ES-I3 (cell line): ENCODE measurements at regions not wholly inside any gene's neighbourhood (a gene's known extent, or its start where the extent isn't known, plus 50 kb on each side); places are given as distances from the start of the nearest gene placed in this dataset.
A peak's percentile ranks its signal among the peaks of the same experiment; 100 is the strongest.
"Not testable (repeated sequence)": the region's sequence is repeated elsewhere in the genome, so short reads cannot be mapped to it uniquely, and the experiment has no call there.

Experiments
- H3K36me3 ChIP-seq: 2 replicates; pipeline ENCODE4 v1.6.1; 2013; ENCODE audit warnings: mild to moderate bottlenecking, low read length, control low read depth, moderate library complexity; ENCODE audit not compliant: insufficient read depth
- H3K4me1 ChIP-seq: 2 replicates; pipeline ENCODE4 v1.6.1; 2013; ENCODE audit warnings: mild to moderate bottlenecking, control low read depth, low read length; ENCODE audit not compliant: insufficient read depth
- H3K9ac ChIP-seq: 2 replicates; pipeline ENCODE4 v1.6.1; 2013; ENCODE audit warnings: low read depth, mild to moderate bottlenecking, low read length, moderate library complexity
- H3K9me3 ChIP-seq: 2 replicates; pipeline ENCODE4 v1.6.1; 2013; ENCODE audit warnings: mild to moderate bottlenecking, low read length, moderate library complexity; ENCODE audit not compliant: control insufficient read depth, insufficient read depth

- H3K36me3 ChIP-seq = no peaks in the 10 kb centered on the region
- no peak overlapping the region for H3K9ac ChIP-seq
- H3K9me3 ChIP-seq = no peaks in the 10 kb centered on the region
- no peaks in the 10 kb centered on the region for H3K4me1 ChIP-seq
Observed at GRCh38 chr14:26655128-26655527, 57.3 kb upstream of the NOVA1 start.

GRCh38 chr14:26663506-26663905 lies 65.7 kb upstream of the NOVA1 start:
- H3K4me1 ChIP-seq = no peaks in the 10 kb centered on the region
- H3K9me3 ChIP-seq = no peaks in the 10 kb centered on the region
- H3K9ac ChIP-seq = no peak overlapping the region
- H3K36me3 ChIP-seq = no peaks in the 10 kb centered on the region

- not testable (repeated sequence) for H3K36me3 ChIP-seq, H3K9me3 ChIP-seq
- peak overlapping the region; percentile 57 for H3K9ac ChIP-seq
Observed at GRCh38 chr14:26678732-26679420, 81.0 kb upstream of the NOVA1 start.

DNA sequence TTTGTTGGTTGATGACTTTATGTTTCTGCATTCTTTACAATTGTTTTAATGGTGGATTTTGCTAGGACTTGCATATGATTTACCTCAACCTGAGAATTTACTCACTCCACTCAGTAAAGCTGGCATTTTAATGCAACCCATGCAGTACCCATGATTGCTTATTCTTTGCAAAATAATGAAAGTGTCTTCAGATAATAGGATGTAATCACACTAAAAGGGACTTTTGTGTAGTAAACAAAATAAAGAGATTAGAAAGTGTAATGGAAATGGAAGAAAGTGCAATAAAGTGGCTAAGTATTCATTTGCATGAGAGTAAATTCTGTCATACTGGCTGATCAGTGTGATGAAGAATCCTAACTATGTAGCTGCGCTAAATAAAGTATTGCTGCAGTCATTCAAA lies 87.6 kb upstream of the NOVA1 start:
- H3K9ac ChIP-seq = no peak overlapping the region
- peaks cover 4% of the 10 kb centered on the region; the same call in 1 of the 2 replicates for H3K9me3 ChIP-seq
- no peaks in the 10 kb centered on the region for H3K4me1 ChIP-seq
- H3K36me3 ChIP-seq = no peaks in the 10 kb centered on the region

More at GRCh38 chr14:26678732-26679420, 81.0 kb upstream of the NOVA1 start:
- H3K4me1 ChIP-seq = not testable (repeated sequence)

DNA sequence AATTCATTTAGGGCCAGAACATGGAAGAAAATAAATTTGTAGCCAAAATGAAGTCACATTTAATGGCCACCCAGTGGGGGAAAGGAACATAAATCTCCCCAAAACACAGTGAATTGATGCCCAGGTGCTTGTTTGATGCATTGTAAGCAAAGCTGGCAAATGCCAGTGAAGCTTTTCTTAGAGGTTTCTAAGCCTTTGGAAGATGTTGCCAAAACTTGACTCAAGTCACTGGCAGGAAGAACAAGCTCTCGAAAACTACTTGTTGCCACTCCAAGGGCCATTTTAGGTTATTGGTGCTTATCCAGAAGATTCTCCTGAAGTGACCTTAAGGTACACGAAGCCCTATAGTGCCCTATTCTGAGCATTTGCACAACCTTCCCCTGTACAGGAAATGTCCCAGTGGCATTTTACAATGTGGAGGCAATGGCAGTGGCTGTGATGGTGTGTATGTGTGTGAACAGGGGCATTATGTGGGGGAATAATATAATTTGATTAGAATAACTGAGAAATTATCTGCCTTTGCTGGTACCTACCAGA lies 89.5 kb upstream of the NOVA1 start:
- Histone ChIP-seq H3K9me3 (no peaks in the 10 kb centered on the region), H3K9ac (no peak overlapping the region), H3K36me3 (no peaks in the 10 kb centered on the region), H3K4me1 (no peaks in the 10 kb centered on the region)

DNA sequence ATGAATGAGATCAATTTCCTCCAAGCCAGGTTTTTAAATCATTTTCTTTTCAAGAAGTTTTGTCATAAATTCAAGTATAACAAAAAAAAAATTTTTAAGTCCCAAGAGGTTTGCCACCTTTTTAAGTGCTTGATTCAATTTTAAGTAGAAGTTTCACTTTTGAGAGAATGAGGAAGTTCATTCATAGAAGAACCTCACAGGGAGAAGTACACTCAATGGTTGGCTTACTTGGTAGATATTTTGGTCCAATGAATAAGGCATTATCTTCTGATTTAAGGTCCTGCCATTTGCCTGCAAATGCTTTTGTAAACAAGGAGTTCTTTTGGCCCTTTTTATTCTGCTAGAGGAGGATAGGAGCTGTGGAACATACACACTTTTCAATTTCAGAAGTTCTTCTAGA lies 96.7 kb upstream of the NOVA1 start:
- Histone ChIP-seq H3K9ac (no peak overlapping the region), H3K9me3 (no peaks in the 10 kb centered on the region), H3K4me1 (no peaks in the 10 kb centered on the region)

DNA sequence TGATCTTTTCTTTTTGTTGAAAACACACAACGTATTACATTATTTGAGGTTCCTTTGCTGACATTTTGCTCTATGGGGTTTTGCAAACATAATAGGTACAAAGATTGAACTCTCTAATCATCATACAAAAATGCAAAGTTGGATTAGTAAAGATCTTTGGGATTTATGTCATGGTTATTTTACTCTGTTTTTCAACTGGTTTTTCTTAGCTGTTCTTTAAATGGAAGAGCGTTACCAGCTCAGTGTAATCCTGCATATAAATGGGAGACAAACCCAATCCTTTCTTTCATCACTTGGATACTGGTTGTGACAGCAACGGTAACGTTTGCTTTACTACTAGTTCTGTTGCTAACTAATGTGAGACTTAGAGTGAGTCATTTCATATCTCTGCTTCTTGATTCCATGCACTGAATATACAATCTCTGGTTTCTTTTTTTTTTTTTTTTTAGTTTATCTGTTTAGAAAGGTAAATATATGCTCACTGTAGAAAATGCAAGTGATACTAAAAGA lies 104.9 kb upstream of the NOVA1 start:
- no peaks in the 10 kb centered on the region for H3K4me1 ChIP-seq

More for the DNA sequence above, 96.7 kb upstream of the NOVA1 start:
- no peaks in the 10 kb centered on the region for H3K36me3 ChIP-seq

DNA sequence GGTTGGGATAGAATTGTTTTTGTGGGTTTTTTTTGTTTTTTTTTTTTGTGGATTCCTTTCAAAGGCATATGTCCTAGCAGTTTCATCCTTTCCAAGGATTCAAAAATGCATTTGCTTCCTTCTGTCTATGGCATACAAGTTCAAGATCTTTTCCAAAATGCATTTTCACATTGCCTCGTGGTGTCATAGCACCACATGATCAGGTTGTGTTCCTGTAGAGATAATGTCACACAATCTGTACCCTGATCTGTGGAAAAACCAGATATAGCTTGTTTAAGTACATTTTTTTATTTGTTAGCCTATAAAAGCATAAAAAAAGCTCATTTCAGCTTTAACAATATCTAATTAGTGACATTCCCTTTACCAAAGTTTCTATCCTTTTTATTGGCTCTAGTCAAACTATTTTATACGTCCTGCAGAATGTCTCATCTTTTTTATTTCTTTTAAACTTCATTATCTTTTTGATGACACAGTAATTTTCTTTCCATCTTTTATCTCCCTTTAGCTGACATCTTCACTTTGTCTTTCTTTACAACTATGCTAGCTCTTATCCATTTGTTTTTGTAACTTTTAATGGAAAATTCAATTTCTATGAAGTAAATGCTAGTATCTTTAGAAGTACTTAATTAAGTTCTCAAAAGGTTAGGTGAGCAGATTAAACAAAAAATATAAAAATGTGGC lies 106.0 kb upstream of the NOVA1 start:
- 0 out of 2 replicates have a peak, but pooled peaks cover under 1% of the 10 kb centered on the region for H3K4me1 ChIP-seq
- H3K9me3 ChIP-seq = no peaks in the 10 kb centered on the region
- no peak overlapping the region for H3K9ac ChIP-seq
- no peaks in the 10 kb centered on the region for H3K36me3 ChIP-seq

More for the DNA sequence above, 104.9 kb upstream of the NOVA1 start:
- Histone ChIP-seq H3K36me3 (no peaks in the 10 kb centered on the region), H3K9me3 (no peaks in the 10 kb centered on the region), H3K9ac (no peak overlapping the region)

DNA sequence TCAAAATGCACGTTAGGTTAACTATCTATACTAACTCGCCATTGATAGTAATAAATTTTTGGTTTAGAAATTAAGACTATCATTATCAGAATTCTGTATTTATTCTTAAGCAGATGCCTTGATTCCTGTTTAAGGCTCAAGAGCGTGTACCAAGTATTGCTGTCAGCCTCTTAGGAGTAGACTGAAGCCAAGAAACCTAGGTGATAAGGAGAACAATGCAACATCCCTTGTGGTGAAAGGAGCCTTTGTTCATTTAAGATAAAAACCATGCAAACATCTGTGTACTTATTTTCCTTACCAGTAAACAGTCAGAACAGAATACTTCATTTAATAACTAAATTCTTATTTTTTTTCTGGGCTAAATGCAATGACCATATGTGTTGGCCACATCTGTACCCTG lies 109.4 kb upstream of the NOVA1 start:
- H3K9ac ChIP-seq = no peak overlapping the region
- peaks cover 6% of the 10 kb centered on the region; the same call in 1 of the 2 replicates for H3K4me1 ChIP-seq
- H3K36me3 ChIP-seq = no peaks in the 10 kb centered on the region
- H3K9me3 ChIP-seq = no peaks in the 10 kb centered on the region

DNA sequence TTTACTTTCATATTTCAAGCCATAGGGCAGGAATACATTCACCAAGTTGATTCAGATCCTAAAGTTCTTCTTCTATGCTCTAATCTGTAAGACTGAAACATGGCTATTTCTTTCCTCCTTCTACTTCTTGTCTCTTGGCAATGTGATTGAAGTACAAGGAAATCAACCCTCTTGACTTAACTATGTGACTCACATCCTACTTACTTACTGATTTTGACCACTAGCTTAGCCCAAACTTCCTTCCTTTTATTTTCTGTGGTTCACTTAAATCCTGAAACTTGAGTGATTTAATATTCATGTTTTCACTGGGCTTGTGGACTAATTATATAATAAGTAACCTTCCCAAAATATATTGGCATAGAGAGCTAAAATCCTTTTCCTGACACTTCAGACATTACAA lies 111.2 kb upstream of the NOVA1 start:
- H3K9ac ChIP-seq = no peak overlapping the region
- H3K36me3 ChIP-seq = no peaks in the 10 kb centered on the region
- H3K4me1 ChIP-seq = peaks cover 6% of the 10 kb centered on the region; the same call in 1 of the 2 replicates
- H3K9me3 ChIP-seq = no peaks in the 10 kb centered on the region

- Histone ChIP-seq H3K36me3 (no peaks in the 10 kb centered on the region), H3K4me1 (no peaks in the 10 kb centered on the region), H3K9me3 (no peaks in the 10 kb centered on the region)
Observed at GRCh38 chr14:26719514-26719913, 121.7 kb upstream of the NOVA1 start.

GRCh38 chr14:26722258-26722657 lies 124.4 kb upstream of the NOVA1 start:
- no peaks in the 10 kb centered on the region for H3K36me3 ChIP-seq

More at GRCh38 chr14:26719514-26719913, 121.7 kb upstream of the NOVA1 start:
- no peak overlapping the region for H3K9ac ChIP-seq

GRCh38 chr14:26729851-26730250 lies 132.0 kb upstream of the NOVA1 start:
- no peaks in the 10 kb centered on the region for H3K36me3 ChIP-seq
- H3K4me1 ChIP-seq = no peaks in the 10 kb centered on the region
- H3K9me3 ChIP-seq = no peaks in the 10 kb centered on the region
- no peak overlapping the region for H3K9ac ChIP-seq

More at GRCh38 chr14:26722258-26722657, 124.4 kb upstream of the NOVA1 start:
- Histone ChIP-seq H3K9ac (no peak overlapping the region), H3K4me1 (no peaks in the 10 kb centered on the region), H3K9me3 (no peaks in the 10 kb centered on the region)

DNA sequence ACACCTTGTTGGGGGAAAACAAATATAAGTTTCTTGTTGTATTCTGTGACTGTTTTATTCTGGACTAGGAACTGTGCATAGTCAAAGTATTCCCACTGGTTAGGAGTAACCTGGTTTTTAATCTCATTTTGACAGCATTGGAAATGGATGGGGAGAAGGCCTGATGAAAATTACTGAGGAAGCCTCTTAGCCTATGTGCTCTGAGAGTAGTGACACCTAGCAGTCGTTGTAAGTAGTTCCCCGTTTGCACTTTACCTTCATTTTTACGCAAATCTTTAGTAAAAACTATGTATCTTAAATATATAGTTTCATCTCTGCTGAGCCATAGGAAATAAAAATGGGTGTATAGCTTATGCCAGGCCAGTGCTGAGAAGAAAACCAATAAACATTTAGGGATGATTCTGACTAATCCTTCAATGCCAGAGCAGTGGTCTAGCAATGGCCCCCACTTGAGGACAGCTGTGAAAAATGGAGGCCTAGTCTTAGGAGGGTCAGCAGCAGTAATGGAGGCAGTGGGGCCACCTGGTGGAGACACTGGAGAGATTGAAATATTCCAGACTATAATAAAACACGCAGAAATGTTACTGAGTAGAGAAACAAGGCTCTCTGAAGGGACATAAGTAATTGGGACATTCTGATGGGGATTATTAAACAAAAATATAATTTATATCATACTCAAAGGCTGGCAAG lies 133.2 kb upstream of the NOVA1 start:
- H3K36me3 ChIP-seq = no peaks in the 10 kb centered on the region
- H3K4me1 ChIP-seq = no peaks in the 10 kb centered on the region
- H3K9ac ChIP-seq = no peak overlapping the region
- H3K9me3 ChIP-seq = no peaks in the 10 kb centered on the region
